HG02759 (cell line): ENCODE measurements at regions not wholly inside any gene's neighbourhood (a gene's known extent, or its start where the extent isn't known, plus 50 kb on each side); places are given as distances from the start of the nearest gene placed in this dataset.

Source experiments
- ATAC-seq: cut with Tn5 transposase; IDR thresholded peaks from one replicate; pipeline ENCODE4 v1.9.1; 2021; ENCODE audit warnings: mild to moderate bottlenecking, moderate library complexity; ENCODE audit not compliant: unreplicated experiment

GRCh38 chr4:38576767-38577166 is 87.2 kb upstream of the KLF3 start:
- ATAC-seq: no peak

GRCh38 chr4:38577462-38577861 is 86.5 kb upstream of the KLF3 start:
- ATAC-seq: no peak

GRCh38 chr4:38581426-38582106 is 82.4 kb upstream of the KLF3 start:
- ATAC-seq: no peak

GRCh38 chr4:38582445-38582844 is 81.6 kb upstream of the KLF3 start:
- no peak for ATAC-seq

GRCh38 chr4:38582889-38583470 is 81.0 kb upstream of the KLF3 start:
- ATAC-seq: no peak

GRCh38 chr4:38585871-38586270 is 78.1 kb upstream of the KLF3 start:
- ATAC-seq: no peak

- ATAC-seq: no peak
These were observed 76.9 kb upstream of the KLF3 start for GRCh38 chr4:38587106-38587505.

GRCh38 chr4:38590046-38590445 is 74.0 kb upstream of the KLF3 start:
- no peak for ATAC-seq

- no peak for ATAC-seq
These were observed 72.2 kb upstream of the KLF3 start for GRCh38 chr4:38591617-38592337.

- no peak for ATAC-seq
These were observed 65.5 kb upstream of the KLF3 start for GRCh38 chr4:38598489-38598888.

GRCh38 chr4:38600575-38600974 is 63.4 kb upstream of the KLF3 start:
- no peak for ATAC-seq

- ATAC-seq: no peak
These were observed 62.6 kb upstream of the KLF3 start for GRCh38 chr4:38601244-38601915.

GRCh38 chr4:38601916-38602291 is 62.1 kb upstream of the KLF3 start:
- no peak for ATAC-seq

- no peak for ATAC-seq
These were observed 60.3 kb upstream of the KLF3 start for GRCh38 chr4:38603652-38604051.

- no peak for ATAC-seq
These were observed 58.7 kb upstream of the KLF3 start for GRCh38 chr4:38605181-38605752.

- no peak for ATAC-seq
These were observed 58.0 kb upstream of the KLF3 start for GRCh38 chr4:38605753-38606586.

- ATAC-seq: no peak
These were observed 57.5 kb upstream of the KLF3 start for GRCh38 chr4:38606587-38606905.

GRCh38 chr4:38609614-38610013 is 54.4 kb upstream of the KLF3 start:
- no peak for ATAC-seq

- no peak for ATAC-seq
These were observed 53.5 kb upstream of the KLF3 start for GRCh38 chr4:38610521-38610920.

GRCh38 chr4:38610966-38611431 is 53.0 kb upstream of the KLF3 start:
- no peak for ATAC-seq

- no peak for ATAC-seq
These were observed 52.3 kb upstream of the KLF3 start for GRCh38 chr4:38611676-38612075.
